ENCODE measurements at regions not wholly inside any gene's neighbourhood (a gene's known extent, or its start where the extent isn't known, plus 50 kb on each side); places are given as distances from the start of the nearest gene placed in this dataset.
"Not testable (repeated sequence)": the region's sequence is repeated elsewhere in the genome, so short reads cannot be mapped to it uniquely, and the experiment has no call there.

GRCh38 chr2:208773074-208773473 lies 366.5 kb downstream of the PTH2R start:
- TF ChIP-seq POLR2A, CTCF (IDR thresholded peaks at IDR 0.05): not testable (repeated sequence)

Data from uterus (tissue), 2 donors.